Cardiac fibroblast (primary cell): ENCODE measurements at regions not wholly inside any gene's neighbourhood (a gene's known extent, or its start where the extent isn't known, plus 50 kb on each side); places are given as distances from the start of the nearest gene placed in this dataset.

Experiments used
- DNase-seq, 2 donors: peaks; one replicate each; pipeline versions ENCODE4 v3.0.0 to v3.0.0-alpha.2; 2010; ENCODE audit warnings: low read depth in 2 of 2
- H3K4me3 ChIP-seq, 2 donors: replicated peaks in 1 of 2; 1 replicate in 1 of 2; 2 replicates in 1 of 2; pipeline ENCODE4 v1.5.1; 2011; ENCODE audit warnings: low read depth in 2 of 2, low read length in 2 of 2, mild to moderate bottlenecking in 2 of 2, moderate library complexity in 1 of 2
- TF ChIP-seq, protein P1 (sequence below): IDR thresholded peaks from one replicate; pipeline ENCODE4 v1.5.1; 2011; ENCODE audit warnings: low read depth, mild to moderate bottlenecking, low read length, inconsistent platforms

DNA sequence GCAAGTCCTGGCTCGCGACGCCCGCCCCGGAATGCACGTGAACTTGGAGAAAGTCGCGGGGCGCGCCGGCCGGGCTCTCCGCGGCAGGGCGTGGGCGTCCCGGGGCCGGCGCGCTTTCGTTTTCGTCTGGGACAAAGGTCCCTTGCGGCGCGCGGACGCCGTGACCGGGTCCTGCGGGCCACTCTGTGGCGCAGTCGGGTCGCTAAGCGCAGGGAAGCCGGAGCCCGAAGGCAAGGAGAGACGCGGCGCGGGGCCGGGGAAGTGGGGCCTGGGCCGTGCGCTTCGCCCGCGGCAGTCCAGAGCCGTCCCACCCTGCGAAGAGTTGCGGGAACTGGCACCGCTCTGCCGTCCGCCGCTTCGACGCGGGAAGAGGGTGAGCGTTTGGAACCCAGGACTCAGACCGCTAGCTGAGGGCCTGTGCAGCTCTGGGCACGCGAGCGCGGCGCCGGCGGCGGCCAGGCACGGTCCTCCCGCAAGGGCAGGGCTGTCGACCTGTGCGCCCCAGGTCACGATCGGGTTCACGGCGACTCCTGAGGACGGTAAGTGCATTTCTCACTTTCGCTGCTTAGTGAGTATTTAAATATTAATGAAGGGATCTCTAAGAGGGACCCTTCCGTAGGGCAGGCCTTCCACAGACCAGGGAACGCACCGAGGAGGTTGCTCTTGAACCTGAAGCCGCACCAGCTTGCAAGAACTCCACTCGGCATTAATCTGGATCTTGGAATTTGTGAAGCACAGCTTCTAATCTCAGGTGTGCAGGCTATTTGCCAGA is 78.0 kb upstream of the PPARA start:
- DNase-seq = peak; percentile 54 to 67
- H3K4me3 ChIP-seq = peak overlapping the region; percentile 71 to 72
- TF ChIP-seq, protein P1, sequence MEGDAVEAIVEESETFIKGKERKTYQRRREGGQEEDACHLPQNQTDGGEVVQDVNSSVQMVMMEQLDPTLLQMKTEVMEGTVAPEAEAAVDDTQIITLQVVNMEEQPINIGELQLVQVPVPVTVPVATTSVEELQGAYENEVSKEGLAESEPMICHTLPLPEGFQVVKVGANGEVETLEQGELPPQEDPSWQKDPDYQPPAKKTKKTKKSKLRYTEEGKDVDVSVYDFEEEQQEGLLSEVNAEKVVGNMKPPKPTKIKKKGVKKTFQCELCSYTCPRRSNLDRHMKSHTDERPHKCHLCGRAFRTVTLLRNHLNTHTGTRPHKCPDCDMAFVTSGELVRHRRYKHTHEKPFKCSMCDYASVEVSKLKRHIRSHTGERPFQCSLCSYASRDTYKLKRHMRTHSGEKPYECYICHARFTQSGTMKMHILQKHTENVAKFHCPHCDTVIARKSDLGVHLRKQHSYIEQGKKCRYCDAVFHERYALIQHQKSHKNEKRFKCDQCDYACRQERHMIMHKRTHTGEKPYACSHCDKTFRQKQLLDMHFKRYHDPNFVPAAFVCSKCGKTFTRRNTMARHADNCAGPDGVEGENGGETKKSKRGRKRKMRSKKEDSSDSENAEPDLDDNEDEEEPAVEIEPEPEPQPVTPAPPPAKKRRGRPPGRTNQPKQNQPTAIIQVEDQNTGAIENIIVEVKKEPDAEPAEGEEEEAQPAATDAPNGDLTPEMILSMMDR = no peak

GRCh38 chr22:46072981-46073682 is 77.2 kb upstream of the PPARA start:
- TF ChIP-seq, protein P1 = no peak
- DNase-seq = peak in 1 of 2 donors; percentile 14
- H3K4me3 ChIP-seq = peak overlapping the region; percentile 71 to 72

- TF ChIP-seq, protein P1 = no peak
- peak; percentile 44 to 50 for DNase-seq
- peak overlapping the region; percentile 71 to 72 for H3K4me3 ChIP-seq
Measured at GRCh38 chr22:46073683-46074504, 76.4 kb upstream of the PPARA start.

GRCh38 chr22:46074771-46075551 is 75.4 kb upstream of the PPARA start:
- TF ChIP-seq, protein P1 = no peak
- DNase-seq = peak in 1 of 2 donors; percentile 37
- H3K4me3 ChIP-seq = peak overlapping the region; percentile 71 to 72

DNA sequence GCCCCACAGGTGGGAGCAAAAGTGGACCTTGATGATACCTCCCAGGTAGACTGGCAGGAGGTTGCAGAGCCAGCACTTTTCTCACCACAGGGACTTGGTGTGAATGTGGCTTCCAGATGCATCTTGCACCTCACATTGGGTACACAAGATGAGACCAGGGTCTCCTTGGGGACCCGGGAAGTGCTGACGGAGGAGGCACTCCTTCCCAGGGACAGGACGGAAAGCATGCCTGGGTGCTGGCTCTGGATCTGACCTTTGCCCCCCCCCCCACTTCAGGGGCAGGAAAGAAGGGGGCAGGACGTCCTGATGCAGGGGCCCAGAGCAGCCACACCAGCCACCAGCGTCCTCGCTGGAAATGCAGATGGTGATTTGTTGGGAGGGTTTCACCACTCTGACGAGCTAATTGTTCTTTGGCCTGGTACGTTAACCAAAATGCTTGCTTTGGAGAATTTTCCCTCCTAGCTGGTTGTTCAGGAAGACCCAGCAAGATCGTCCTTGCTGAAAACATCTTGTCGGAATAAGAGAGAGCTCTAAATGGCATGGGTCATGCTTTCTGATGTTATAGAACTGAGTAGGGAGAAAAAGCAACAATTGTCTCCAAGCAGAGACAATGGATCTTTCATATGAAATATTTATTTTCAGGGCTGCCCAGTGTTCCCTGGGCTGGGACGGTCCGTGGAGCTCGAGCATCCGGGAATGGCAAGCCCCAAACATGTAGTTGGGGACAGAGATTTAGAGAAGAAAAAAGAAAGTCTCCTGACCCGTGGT is 74.4 kb upstream of the PPARA start:
- TF ChIP-seq, protein P1 = no peak
- H3K4me3 ChIP-seq = peak overlapping the region in 1 of 2 donors; percentile 72
- DNase-seq = peak in 1 of 2 donors; percentile 46
